ENCODE measurements at regions not wholly inside any gene's neighbourhood (a gene's known extent, or its start where the extent isn't known, plus 50 kb on each side); places are given as distances from the start of the nearest gene placed in this dataset.
"Not testable (repeated sequence)": the region's sequence is repeated elsewhere in the genome, so short reads cannot be mapped to it uniquely, and the experiment has no call there.

GRCh38 chr9:2525147-2525546, 96.4 kb upstream of the VLDLR start:
- no peak overlapping the region for H3K4me3 ChIP-seq (ENCODE audit: low read depth, low read length)
- DNase-seq (ENCODE audit: low read depth): no peak

GRCh38 chr9:2526071-2526828, 95.3 kb upstream of the VLDLR start:
- DNase-seq (ENCODE audit: low read depth): peak; percentile 28
- H3K4me3 ChIP-seq (ENCODE audit: low read depth, low read length): no peak overlapping the region

GRCh38 chr9:2531481-2531880, 90.1 kb upstream of the VLDLR start:
- DNase-seq (ENCODE audit: low read depth): no peak
- H3K4me3 ChIP-seq (ENCODE audit: low read depth, low read length): no peak overlapping the region

- no peak for DNase-seq (ENCODE audit: low read depth)
- H3K4me3 ChIP-seq (ENCODE audit: low read depth, low read length): no peak overlapping the region
These were observed 85.1 kb upstream of the VLDLR start for GRCh38 chr9:2536511-2536910.

GRCh38 chr9:2545881-2546490, 75.6 kb upstream of the VLDLR start:
- no peak for DNase-seq (ENCODE audit: low read depth)
- H3K4me3 ChIP-seq (ENCODE audit: low read depth, low read length): no peak overlapping the region

GRCh38 chr9:2555899-2556600, 65.5 kb upstream of the VLDLR start:
- DNase-seq (ENCODE audit: low read depth): not testable (repeated sequence)

GRCh38 chr9:2557693-2558092, 63.9 kb upstream of the VLDLR start:
- H3K4me3 ChIP-seq (ENCODE audit: low read depth, low read length): no peak overlapping the region
- no peak for DNase-seq (ENCODE audit: low read depth)

More at GRCh38 chr9:2555899-2556600, 65.5 kb upstream of the VLDLR start:
- H3K4me3 ChIP-seq (ENCODE audit: low read depth, low read length): not testable (repeated sequence)

- DNase-seq (ENCODE audit: low read depth): peak; percentile 84
- no peak overlapping the region for H3K4me3 ChIP-seq (ENCODE audit: low read depth, low read length)
These were observed 62.1 kb upstream of the VLDLR start for GRCh38 chr9:2559192-2560152.

- no peak for DNase-seq (ENCODE audit: low read depth)
- no peak overlapping the region for H3K4me3 ChIP-seq (ENCODE audit: low read depth, low read length)
These were observed 61.4 kb upstream of the VLDLR start for GRCh38 chr9:2560180-2560579.

GRCh38 chr9:2565676-2566340, 55.8 kb upstream of the VLDLR start:
- H3K4me3 ChIP-seq (ENCODE audit: low read depth, low read length): no peak overlapping the region
- no peak for DNase-seq (ENCODE audit: low read depth)

- no peak for DNase-seq (ENCODE audit: low read depth)
- no peak overlapping the region for H3K4me3 ChIP-seq (ENCODE audit: low read depth, low read length)
These were observed 53.7 kb upstream of the VLDLR start for GRCh38 chr9:2567922-2568321.

GRCh38 chr9:2568689-2569088, 52.9 kb upstream of the VLDLR start:
- DNase-seq (ENCODE audit: low read depth): no peak
- H3K4me3 ChIP-seq (ENCODE audit: low read depth, low read length): no peak overlapping the region

GRCh38 chr9:2570615-2571479, 50.7 kb upstream of the VLDLR start:
- H3K4me3 ChIP-seq (ENCODE audit: low read depth, low read length): no peak overlapping the region
- DNase-seq (ENCODE audit: low read depth): peak; percentile 77

Measured in skeletal muscle cell (primary cell).